B cell (primary cell): ENCODE measurements at regions not wholly inside any gene's neighbourhood (a gene's known extent, or its start where the extent isn't known, plus 50 kb on each side); places are given as distances from the start of the nearest gene placed in this dataset.

ENCODE experiments used
- ATAC-seq: fragments of 200-7000 bp; cut with Tn5 transposase; one replicate; pipeline ENCODE4 v1.10.0; 2021; ENCODE audit warnings: low read depth, mild to moderate bottlenecking, moderate number of reproducible peaks, moderate library complexity
- CTCF ChIA-PET: fragments of 350-600 bp; sonication (Branson Sonifier 250); formaldehyde crosslinking; loops from one replicate; lab custom pipeline; 2021; ENCODE audit warnings: antibody characterized with exemption, inconsistent platforms; lab: Charles Lee
- POLR2A ChIA-PET: fragments of 350-600 bp; sonication (Branson Sonifier 250); formaldehyde crosslinking; loops from one replicate; lab custom pipeline; 2021; ENCODE audit warnings: antibody characterized with exemption; lab: Charles Lee
- DNase-seq: peaks from one replicate; pipeline ENCODE4 v3.0.0; 2013
- H2AFZ ChIP-seq: 2 replicates; pipeline ENCODE4 v1.6.1; 2012; ENCODE audit warnings: mild to moderate bottlenecking, low read depth, low read length; ENCODE audit not compliant: insufficient read depth, poor library complexity, severe bottlenecking
- H3K27ac ChIP-seq, 2 donors: 1 replicate in 1 of 2; 2 replicates in 1 of 2; pipeline ENCODE4 v1.5.1; 2012 to 2013; ENCODE audit warnings: low read length in 2 of 2, mild to moderate bottlenecking in 2 of 2, moderate library complexity in 1 of 2
- H3K27me3 ChIP-seq, 4 experiments: fragments of 200-600 bp in 1 of 4; sonication (generic) in 1 of 4; replicated peaks in 1 of 4; 1 replicate in 2 of 4; 2 replicates in 2 of 4; pipeline versions ENCODE4 v1.6.1 to v1.7.0; 2013 to 2016; ENCODE audit warnings: low read length in 3 of 4, mild to moderate bottlenecking in 2 of 4, mixed read lengths in 1 of 4, moderate library complexity in 1 of 4; ENCODE audit not compliant: insufficient read depth in 4 of 4, control insufficient read depth in 3 of 4; ENCODE audit errors: control extremely low read depth in 1 of 4
- H3K36me3 ChIP-seq, 2 experiments: replicated peaks in 1 of 2; 1 replicate in 1 of 2; 2 replicates in 1 of 2; pipeline versions ENCODE4 v1.6.1 to v1.7.1; 2013; ENCODE audit warnings: low read length in 1 of 2; ENCODE audit not compliant: insufficient read depth in 2 of 2, control insufficient read depth in 1 of 2; ENCODE audit errors: control extremely low read depth in 1 of 2, extremely low read depth in 1 of 2
- H3K4me1 ChIP-seq, 2 donors: fragments of 200-600 bp in 1 of 2; sonication (generic) in 1 of 2; 1 replicate in 1 of 2; 2 replicates in 1 of 2; pipeline versions ENCODE4 v1.5.1 to v1.6.1; 2013 to 2017; ENCODE audit warnings: low read length in 2 of 2; ENCODE audit not compliant: control insufficient read depth in 2 of 2, insufficient read depth in 2 of 2
- H3K4me2 ChIP-seq: replicated peaks from 2 replicates; pipeline ENCODE3; 2012; ENCODE audit warnings: mild to moderate bottlenecking, low read depth, low read length; ENCODE audit not compliant: poor library complexity, severe bottlenecking
- H3K4me3 ChIP-seq, 5 experiments: fragments of 200-600 bp in 1 of 5; sonication (generic) in 1 of 5; 1 replicate in 3 of 5; 2 replicates in 2 of 5; pipeline versions ENCODE4 v1.5.1 to v1.7.0; 2011 to 2016; ENCODE audit warnings: low read length in 4 of 5, mild to moderate bottlenecking in 4 of 5, low read depth in 2 of 5, control low read depth in 1 of 5, moderate library complexity in 1 of 5; ENCODE audit not compliant: insufficient read depth in 1 of 5; ENCODE audit errors: control extremely low read depth in 1 of 5, extremely low read depth in 1 of 5
- H3K79me2 ChIP-seq: fragments of 200-600 bp; sonication (generic); one replicate; pipeline ENCODE4 v1.6.0; 2016; ENCODE audit warnings: low read length; ENCODE audit not compliant: control insufficient read depth, insufficient read depth
- H3K9ac ChIP-seq: fragments of 200-600 bp; sonication (generic); 2 replicates; pipeline ENCODE4 v1.6.1; 2017; ENCODE audit warnings: mild to moderate bottlenecking, low read length, moderate library complexity
- H3K9me3 ChIP-seq, 3 donors: one replicate each; pipeline versions ENCODE4 v1.6.1 to v1.7.1; 2013; ENCODE audit warnings: low read length in 2 of 3; ENCODE audit not compliant: control insufficient read depth in 2 of 3, insufficient read depth in 1 of 3; ENCODE audit errors: control extremely low read depth in 1 of 3
- H4K20me1 ChIP-seq: 2 replicates; pipeline ENCODE4 v1.6.0; 2012; ENCODE audit warnings: mild to moderate bottlenecking, low read length; ENCODE audit not compliant: insufficient read depth, control insufficient read depth, poor library complexity, severe bottlenecking
- H3K27ac Mint-ChIP-seq: one replicate; pipeline ENCODE4 v1.8.0; 2021; ENCODE audit warnings: mixed read lengths
- H3K27me3 Mint-ChIP-seq: one replicate; pipeline ENCODE4 v1.8.0; 2021; ENCODE audit warnings: mixed read lengths
- H3K4me1 Mint-ChIP-seq: one replicate; pipeline ENCODE4 v1.8.0; 2021; ENCODE audit warnings: mixed read lengths
- H3K4me3 Mint-ChIP-seq: one replicate; pipeline ENCODE4 v1.8.0; 2021; ENCODE audit warnings: mixed read lengths
- H3K9me3 Mint-ChIP-seq: one replicate; pipeline ENCODE4 v1.8.0; 2022; ENCODE audit warnings: mixed read lengths; ENCODE audit not compliant: insufficient read depth
- CTCF ChIP-seq: fragments of 200-600 bp; IDR thresholded peaks from one replicate; pipeline ENCODE4 v1.8.0; 2022; ENCODE audit warnings: antibody characterized with exemption, mild to moderate bottlenecking
- EZH2 ChIP-seq: IDR thresholded peaks from 2 replicates; pipeline ENCODE4 v1.6.1; 2012; ENCODE audit warnings: borderline replicate concordance, low read depth, mild to moderate bottlenecking, moderate library complexity, low read length; ENCODE audit not compliant: insufficient read depth, poor library complexity, severe bottlenecking
- WGBS: methylation state at CpG from one replicate; pipeline ENCODE4 v1.1.5; 2013; ENCODE audit warnings: missing lambda C conversion rate; ENCODE audit not compliant: insufficient coverage; 5-methylcytosine and 5-hydroxymethylcytosine counted together
- intact Hi-C: fragments of 100-400 bp; cut with micrococcal nuclease; formaldehyde crosslinking; loops from one replicate; pipeline ENCODE4 v1.10.0; 2022

DNA sequence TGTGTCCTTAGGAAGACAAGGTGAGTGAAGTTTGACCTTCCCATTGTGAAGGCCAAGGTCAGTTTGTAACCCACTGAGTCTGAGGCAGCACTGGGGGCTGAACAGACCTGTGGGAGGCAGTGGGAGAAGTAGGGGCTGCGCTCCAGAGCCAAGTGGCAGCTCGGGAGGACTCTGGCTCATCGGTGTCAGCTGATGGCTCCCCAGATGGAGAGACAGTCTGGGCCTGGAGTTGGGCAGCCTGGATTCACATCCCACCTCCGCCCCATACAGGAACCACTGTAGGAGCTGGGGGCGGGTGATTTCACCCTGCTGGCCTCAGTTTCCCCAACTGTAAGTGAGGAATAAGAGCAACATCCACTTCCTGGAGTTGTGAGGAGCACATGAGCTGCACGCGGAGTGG, 128.4 kb downstream of the FOXL1 start:
- Mint-ChIP-seq H3K9me3 (no peaks in the 10 kb centered on the region), H3K27me3 (no peaks in the 10 kb centered on the region)
- intact Hi-C loops: no loop called here

DNA sequence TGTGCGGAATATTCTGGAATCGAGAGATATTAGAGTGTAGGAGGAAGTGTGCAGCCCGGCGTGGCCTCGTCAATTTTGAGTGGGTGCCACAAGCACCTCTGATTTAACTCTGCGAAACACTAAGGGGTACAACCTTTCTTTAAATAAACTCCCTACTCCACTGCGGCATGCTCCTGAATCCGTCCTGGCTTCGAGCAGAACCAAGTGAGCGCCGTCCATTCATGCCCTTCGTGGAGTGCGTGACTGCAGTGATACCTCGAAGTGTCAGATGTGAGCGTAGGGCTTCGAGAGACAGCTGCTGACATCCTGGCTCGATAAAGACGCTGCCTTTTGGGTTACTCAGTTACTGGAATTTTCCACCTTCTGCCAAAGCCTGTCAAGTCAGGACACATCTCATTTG, 128.8 kb downstream of the FOXL1 start:
- no peaks in the 10 kb centered on the region for H3K27me3 ChIP-seq
- no peaks in the 10 kb centered on the region for H4K20me1 ChIP-seq
- Mint-ChIP-seq H3K4me3 (no peak overlapping the region), H3K27me3 (no peaks in the 10 kb centered on the region), H3K4me1 (no peaks in the 10 kb centered on the region), H3K9me3 (no peaks in the 10 kb centered on the region), H3K27ac (no peak overlapping the region)
- WGBS: 94% methylated on average over 16 of the region's 18 CpGs
- DNase-seq: no peak
- no peak for TF ChIP-seq CTCF
- intact Hi-C loops: no loop called here
- H3K36me3 ChIP-seq: no peaks in the 10 kb centered on the region
- H3K4me2 ChIP-seq: no peak overlapping the region
- no peak overlapping the region for H3K9ac ChIP-seq
- H3K4me3 ChIP-seq: no peak overlapping the region
- no peak overlapping the region for H2AFZ ChIP-seq
- no peaks in the 10 kb centered on the region for H3K4me1 ChIP-seq
- no peak for ATAC-seq
- peaks cover 0 to 25% (median 0%) of the 10 kb centered on the region in 3 donors for H3K9me3 ChIP-seq
- H3K79me2 ChIP-seq: no peaks in the 10 kb centered on the region
- H3K27ac ChIP-seq: no peak overlapping the region
- CTCF ChIA-PET: no interaction called here
- POLR2A ChIA-PET: no interaction called here

More for the DNA sequence above, 128.4 kb downstream of the FOXL1 start:
- no peaks in the 10 kb centered on the region for H3K27me3 ChIP-seq
- POLR2A ChIA-PET: no interaction called here
- H3K4me1 ChIP-seq: no peaks in the 10 kb centered on the region
- H3K4me1 Mint-ChIP-seq: no peaks in the 10 kb centered on the region
- H3K9me3 ChIP-seq: peaks cover 0 to 25% (median 0%) of the 10 kb centered on the region in 3 donors
- no peak overlapping the region for H3K27ac ChIP-seq
- no peak overlapping the region for H3K9ac ChIP-seq
- H3K79me2 ChIP-seq: no peaks in the 10 kb centered on the region
- H3K27ac Mint-ChIP-seq: no peak overlapping the region
- H3K36me3 ChIP-seq: no peaks in the 10 kb centered on the region
- H3K4me3 Mint-ChIP-seq: no peak overlapping the region
- 98% methylated on average over 6 of the region's 7 CpGs for WGBS
- DNase-seq: no peak
- CTCF ChIA-PET: no interaction called here
- no peak overlapping the region for H3K4me3 ChIP-seq
- no peak for TF ChIP-seq EZH2
- H4K20me1 ChIP-seq: no peaks in the 10 kb centered on the region
- no peak overlapping the region for H2AFZ ChIP-seq
- ATAC-seq: no peak
- H3K4me2 ChIP-seq: no peak overlapping the region
